HepG2 (cell line): ENCODE measurements at regions not wholly inside any gene's neighbourhood (a gene's known extent, or its start where the extent isn't known, plus 50 kb on each side); places are given as distances from the start of the nearest gene placed in this dataset.

Experiments
- CCDC6 ChIP-seq: sonication (generic); formaldehyde crosslinking; IDR thresholded peaks from 2 replicates; pipeline ENCODE4 v1.8.1; 2022; ENCODE audit warnings: mild to moderate bottlenecking, missing genetic modification reagents, moderate library complexity
- CREB3 ChIP-seq: sonication (generic); formaldehyde crosslinking; IDR thresholded peaks from 2 replicates; pipeline ENCODE4 v1.5.0; 2020; ENCODE audit warnings: missing genetic modification reagents
- ELF4 ChIP-seq: sonication (generic); formaldehyde crosslinking; IDR thresholded peaks from 2 replicates; pipeline ENCODE4 v1.5.0; 2020; ENCODE audit warnings: missing genetic modification reagents, mild to moderate bottlenecking, moderate library complexity, borderline replicate concordance
- HOXA9 ChIP-seq: sonication (generic); formaldehyde crosslinking; IDR thresholded peaks from 2 replicates; pipeline ENCODE4 v1.8.1; 2022; ENCODE audit warnings: missing genetic modification reagents, mild to moderate bottlenecking, moderate library complexity, borderline replicate concordance
- JUN ChIP-seq: sonication (generic); formaldehyde crosslinking; IDR thresholded peaks from 2 replicates; pipeline ENCODE4 v1.4.0; 2020; ENCODE audit warnings: mild to moderate bottlenecking, missing genetic modification reagents
- KLF9 ChIP-seq: IDR thresholded peaks from 2 replicates; pipeline ENCODE4 v1.6.1; 2016; ENCODE audit warnings: low read depth
- MLXIP ChIP-seq: sonication (generic); formaldehyde crosslinking; IDR thresholded peaks from 2 replicates; pipeline ENCODE4 v1.9.0; 2021; ENCODE audit warnings: missing genetic modification reagents, borderline replicate concordance
- MTA1 ChIP-seq: sonication (generic); formaldehyde crosslinking; IDR thresholded peaks from 2 replicates; pipeline ENCODE4 v1.4.0; 2020; ENCODE audit warnings: missing genetic modification reagents, mild to moderate bottlenecking, borderline replicate concordance
- POLR2A ChIP-seq, 2 experiments: IDR thresholded peaks; 2 replicates each; pipeline ENCODE4 v1.6.1; 2011; ENCODE audit warnings: low read depth in 2 of 2, low read length in 2 of 2, mild to moderate bottlenecking in 1 of 2, moderate library complexity in 1 of 2; ENCODE audit not compliant: insufficient read depth in 1 of 2
- PTBP1 ChIP-seq: fragments of 200-400 bp; formaldehyde crosslinking; IDR thresholded peaks from 2 replicates; pipeline ENCODE4 v1.6.1; 2018; ENCODE audit warnings: low read length, low read depth; ENCODE audit not compliant: poor library complexity, severe bottlenecking
- RAD21 ChIP-seq: fragments of 450-650 bp; formaldehyde crosslinking; IDR thresholded peaks from 2 replicates; pipeline ENCODE4 v1.5.0; 2020; ENCODE audit warnings: mild to moderate bottlenecking
- RBFOX2 ChIP-seq: fragments of 200-400 bp; formaldehyde crosslinking; IDR thresholded peaks from 2 replicates; pipeline ENCODE4 v1.6.1; 2017; ENCODE audit warnings: low read depth, mild to moderate bottlenecking, low read length
- RELA ChIP-seq: sonication (generic); formaldehyde crosslinking; IDR thresholded peaks from 2 replicates; pipeline ENCODE4 v1.4.0; 2020; ENCODE audit warnings: missing genetic modification reagents
- ZNF431 ChIP-seq: sonication (generic); formaldehyde crosslinking; IDR thresholded peaks from 2 replicates; pipeline ENCODE4 v1.9.0; 2022; ENCODE audit warnings: missing genetic modification reagents, low read depth, mild to moderate bottlenecking, borderline replicate concordance
- ZNF614 ChIP-seq: IDR thresholded peaks from 2 replicates; pipeline ENCODE4 v1.6.1; 2018; ENCODE audit warnings: missing biosample characterization, missing genetic modification reagents, inconsistent platforms, borderline replicate concordance
- ZNF674 ChIP-seq: sonication (generic); formaldehyde crosslinking; IDR thresholded peaks from 2 replicates; pipeline ENCODE4 v1.5.0; 2020; ENCODE audit warnings: low read depth, mild to moderate bottlenecking, missing genetic modification reagents
- ZNF788 ChIP-seq: sonication (generic); formaldehyde crosslinking; IDR thresholded peaks from 2 replicates; pipeline ENCODE4 v1.5.0; 2020; ENCODE audit warnings: mild to moderate bottlenecking, missing genetic modification reagents, borderline replicate concordance
- ZSCAN25 ChIP-seq: sonication (generic); formaldehyde crosslinking; IDR thresholded peaks from 2 replicates; pipeline ENCODE4 v1.8.0; 2022; ENCODE audit warnings: mild to moderate bottlenecking, missing genetic modification reagents
- ZSCAN30 ChIP-seq: sonication (generic); formaldehyde crosslinking; IDR thresholded peaks from 2 replicates; pipeline ENCODE4 v1.5.0; 2020; ENCODE audit warnings: mild to moderate bottlenecking, missing genetic modification reagents
- TF ChIP-seq, protein P1 (sequence below): sonication (generic); formaldehyde crosslinking; conservative IDR thresholded peaks from 2 replicates; pipeline ENCODE4 v1.8.0; 2022; ENCODE audit warnings: missing genetic modification reagents
- TF ChIP-seq, protein P2 (sequence below): fragments of 450-650 bp; IDR thresholded peaks from 2 replicates; pipeline ENCODE4 v1.6.1; 2016
- TF ChIP-seq, protein P3 (sequence below): sonication (generic); formaldehyde crosslinking; IDR thresholded peaks from 2 replicates; pipeline ENCODE4 v1.8.0; 2022; ENCODE audit warnings: missing genetic modification reagents, low read depth, mild to moderate bottlenecking, borderline replicate concordance
- TF ChIP-seq, protein P4 (sequence below): sonication (generic); formaldehyde crosslinking; IDR thresholded peaks from 2 replicates; pipeline ENCODE4 v1.4.0; 2020; ENCODE audit warnings: mild to moderate bottlenecking, missing genetic modification reagents

DNA sequence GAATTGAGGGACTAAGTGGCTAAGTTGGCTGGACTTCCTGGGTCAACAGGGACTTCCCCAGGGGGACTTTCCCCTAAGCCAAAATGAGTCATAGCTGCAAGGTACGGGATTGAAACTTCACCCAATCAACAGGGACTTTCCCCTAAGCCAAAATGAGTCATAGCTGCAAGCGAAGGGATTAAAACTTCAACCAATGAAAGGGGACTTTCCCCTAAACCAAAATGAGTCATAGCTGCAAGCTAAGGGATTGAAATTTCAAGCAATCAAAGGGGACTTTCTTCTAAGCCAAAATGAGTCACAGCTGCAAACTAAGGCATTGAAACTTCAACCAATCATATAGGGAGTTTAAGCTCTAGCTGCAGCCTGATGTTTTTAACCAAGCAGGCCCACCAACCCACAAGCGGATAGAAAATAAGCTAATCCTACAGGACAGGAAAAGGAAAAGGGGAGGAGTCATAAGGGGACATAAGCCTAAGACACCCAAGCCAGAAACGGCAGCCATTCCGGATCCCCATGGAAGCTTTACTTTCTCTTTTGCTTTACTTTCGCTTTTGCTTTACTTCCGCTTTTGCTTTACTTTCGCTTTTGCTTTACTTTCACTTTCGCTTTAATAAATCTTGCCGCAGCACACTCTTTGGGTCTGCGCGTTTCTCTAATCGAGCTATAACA, 1375.4 kb upstream of the CELF4 start (continued):
- no peak for TF ChIP-seq MLXIP (CRISPR knock-in tag)
- TF ChIP-seq RELA (CRISPR knock-in tag) = peak; percentile 85; the same call in 1 of the 2 replicates
- no peak for TF ChIP-seq CREB3 (CRISPR knock-in tag)
- no peak for TF ChIP-seq CCDC6 (CRISPR knock-in tag)
- no peak for TF ChIP-seq ZNF431 (CRISPR knock-in tag)
- TF ChIP-seq MTA1 (CRISPR knock-in tag) = no peak
- no peak for TF ChIP-seq ZNF614 (CRISPR knock-in tag)
- TF ChIP-seq, protein P1, sequence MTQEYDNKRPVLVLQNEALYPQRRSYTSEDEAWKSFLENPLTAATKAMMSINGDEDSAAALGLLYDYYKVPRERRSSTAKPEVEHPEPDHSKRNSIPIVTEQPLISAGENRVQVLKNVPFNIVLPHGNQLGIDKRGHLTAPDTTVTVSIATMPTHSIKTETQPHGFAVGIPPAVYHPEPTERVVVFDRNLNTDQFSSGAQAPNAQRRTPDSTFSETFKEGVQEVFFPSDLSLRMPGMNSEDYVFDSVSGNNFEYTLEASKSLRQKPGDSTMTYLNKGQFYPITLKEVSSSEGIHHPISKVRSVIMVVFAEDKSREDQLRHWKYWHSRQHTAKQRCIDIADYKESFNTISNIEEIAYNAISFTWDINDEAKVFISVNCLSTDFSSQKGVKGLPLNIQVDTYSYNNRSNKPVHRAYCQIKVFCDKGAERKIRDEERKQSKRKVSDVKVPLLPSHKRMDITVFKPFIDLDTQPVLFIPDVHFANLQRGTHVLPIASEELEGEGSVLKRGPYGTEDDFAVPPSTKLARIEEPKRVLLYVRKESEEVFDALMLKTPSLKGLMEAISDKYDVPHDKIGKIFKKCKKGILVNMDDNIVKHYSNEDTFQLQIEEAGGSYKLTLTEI (CRISPR knock-in tag) = no peak
- TF ChIP-seq HOXA9 = no peak
- no peak for TF ChIP-seq ELF4
- TF ChIP-seq, protein P2, sequence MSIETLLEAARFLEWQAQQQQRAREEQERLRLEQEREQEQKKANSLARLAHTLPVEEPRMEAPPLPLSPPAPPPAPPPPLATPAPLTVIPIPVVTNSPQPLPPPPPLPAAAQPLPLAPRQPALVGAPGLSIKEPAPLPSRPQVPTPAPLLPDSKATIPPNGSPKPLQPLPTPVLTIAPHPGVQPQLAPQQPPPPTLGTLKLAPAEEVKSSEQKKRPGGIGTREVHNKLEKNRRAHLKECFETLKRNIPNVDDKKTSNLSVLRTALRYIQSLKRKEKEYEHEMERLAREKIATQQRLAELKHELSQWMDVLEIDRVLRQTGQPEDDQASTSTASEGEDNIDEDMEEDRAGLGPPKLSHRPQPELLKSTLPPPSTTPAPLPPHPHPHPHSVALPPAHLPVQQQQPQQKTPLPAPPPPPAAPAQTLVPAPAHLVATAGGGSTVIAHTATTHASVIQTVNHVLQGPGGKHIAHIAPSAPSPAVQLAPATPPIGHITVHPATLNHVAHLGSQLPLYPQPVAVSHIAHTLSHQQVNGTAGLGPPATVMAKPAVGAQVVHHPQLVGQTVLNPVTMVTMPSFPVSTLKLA = no peak
- no peak for TF ChIP-seq ZSCAN25 (CRISPR knock-in tag)
- no peak for TF ChIP-seq RBFOX2
- no peak for TF ChIP-seq POLR2A (IDR thresholded peaks at IDR 0.05; ENCODE audit: insufficient read depth in 1 of 2, low read depth in 2 of 2, low read length in 2 of 2)
- TF ChIP-seq, protein P3, sequence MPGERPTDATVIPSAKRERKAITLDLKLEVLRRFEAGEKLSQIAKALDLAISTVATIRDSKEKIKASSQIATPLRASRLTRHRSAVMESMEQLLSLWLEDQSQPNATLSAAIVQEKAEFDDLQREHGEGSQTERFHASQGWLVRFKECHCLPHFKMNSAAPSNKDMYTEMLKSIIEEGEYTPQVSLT (CRISPR knock-in tag) = no peak
- no peak for TF ChIP-seq KLF9 (CRISPR knock-in tag)
- no peak for TF ChIP-seq RAD21 (CRISPR knock-in tag)
- TF ChIP-seq ZNF788 = no peak
- no peak for TF ChIP-seq ZNF674
- TF ChIP-seq PTBP1 = no peak
- no peak for TF ChIP-seq ZSCAN30 (CRISPR knock-in tag)
- TF ChIP-seq, protein P4, sequence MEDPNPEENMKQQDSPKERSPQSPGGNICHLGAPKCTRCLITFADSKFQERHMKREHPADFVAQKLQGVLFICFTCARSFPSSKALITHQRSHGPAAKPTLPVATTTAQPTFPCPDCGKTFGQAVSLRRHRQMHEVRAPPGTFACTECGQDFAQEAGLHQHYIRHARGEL (CRISPR knock-in tag) = no peak
- peak; percentile 74 for TF ChIP-seq JUN
